Stimulated activated CD8-positive, alpha-beta memory T cell treated with anti-CD3 and anti-CD28 coated beads, Interleukin-2, amount 100 ng/mL, for 1 hour (primary cell): ENCODE measurements at regions not wholly inside any gene's neighbourhood (a gene's known extent, or its start where the extent isn't known, plus 50 kb on each side); places are given as distances from the start of the nearest gene placed in this dataset.

Experiments
- DNase-seq, 2 donors: peaks; one replicate each; pipeline ENCODE4 v3.0.0-alpha.2; 2020; ENCODE audit warnings: low read depth in 2 of 2

- no peak for DNase-seq
Observed at GRCh38 chr4:81883530-81884450, 412.1 kb upstream of the RASGEF1B start.

DNA sequence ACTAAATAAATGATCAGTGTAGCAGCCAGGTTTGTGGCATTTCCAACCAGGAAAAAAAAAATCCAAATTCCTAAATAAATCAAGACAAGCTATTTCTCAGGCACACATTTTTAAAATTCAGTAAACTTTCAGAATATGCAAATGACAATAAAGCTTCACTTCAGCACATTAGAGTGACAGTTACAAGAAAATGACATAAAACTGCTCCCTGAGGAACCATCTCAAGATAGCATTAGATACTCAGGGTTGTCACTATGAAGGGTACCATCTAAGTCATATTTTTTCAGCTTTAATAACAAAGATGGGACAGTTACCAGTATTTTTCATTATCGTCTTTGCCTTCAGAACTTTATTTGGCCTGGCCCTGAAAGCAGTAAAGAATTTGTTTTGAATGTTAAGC lies 411.3 kb upstream of the RASGEF1B start:
- no peak for DNase-seq

- DNase-seq: no peak
Observed at GRCh38 chr4:81881855-81882621, 410.3 kb upstream of the RASGEF1B start.

- DNase-seq: no peak
Observed at GRCh38 chr4:81876106-81876505, 404.4 kb upstream of the RASGEF1B start.

DNA sequence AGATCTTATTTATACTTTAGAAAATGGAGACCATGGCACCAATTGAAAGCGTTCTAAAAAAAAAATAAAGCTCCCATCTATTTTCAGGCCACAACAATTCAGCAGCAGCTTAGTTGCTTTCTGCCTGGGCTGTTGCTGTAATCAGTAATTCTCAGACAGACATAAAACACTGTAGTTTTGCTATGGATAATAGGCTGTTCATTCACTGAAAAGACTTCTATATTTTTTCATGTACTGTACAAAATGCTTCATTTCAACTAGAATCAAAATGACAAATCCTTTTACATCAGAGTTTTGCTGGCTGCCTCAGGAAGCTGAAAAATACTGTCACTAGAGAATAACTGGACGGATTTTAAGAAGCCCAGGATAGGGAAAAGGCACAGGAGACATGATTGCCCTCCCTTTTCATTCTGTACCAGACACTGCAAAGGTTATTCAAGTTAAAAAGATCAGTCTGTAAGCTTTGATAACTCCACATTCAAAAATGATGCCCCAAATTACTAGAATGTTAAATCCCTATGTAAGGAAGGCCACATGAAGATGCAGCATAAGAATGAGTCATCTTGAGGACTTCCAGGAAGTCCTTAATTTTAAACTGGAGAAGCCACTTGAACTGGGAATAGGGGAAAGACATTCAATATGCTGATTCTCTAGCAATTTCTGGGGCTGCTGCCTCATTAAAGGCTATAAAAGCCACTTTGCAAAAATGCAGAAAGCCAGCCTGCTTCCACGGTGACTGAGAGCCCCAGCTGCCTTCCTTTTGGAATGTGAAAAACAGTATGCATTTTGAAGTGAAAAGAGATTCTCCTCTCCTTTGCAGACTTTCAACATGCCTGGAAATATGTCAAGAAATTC lies 403.2 kb upstream of the RASGEF1B start:
- no peak for DNase-seq

DNA sequence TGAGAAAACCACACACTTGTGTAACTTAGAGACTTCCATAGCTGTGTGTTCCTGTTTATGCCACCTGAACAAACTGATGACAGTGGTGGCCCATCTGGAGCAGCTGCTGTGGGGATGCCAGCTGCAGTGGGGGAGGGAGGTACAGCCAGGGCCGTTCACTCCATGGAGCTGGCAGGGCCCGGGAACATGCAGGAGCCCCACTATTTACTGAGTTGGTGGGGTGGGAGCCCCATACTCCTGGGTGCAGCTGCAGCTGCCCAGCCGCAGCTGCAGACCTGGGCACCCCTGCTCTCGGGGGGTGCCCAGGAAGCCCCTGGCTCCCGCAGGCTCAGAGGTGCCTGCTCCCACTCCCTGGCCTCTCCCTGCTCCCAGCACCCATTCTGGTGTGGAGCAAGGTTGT lies 398.6 kb upstream of the RASGEF1B start:
- no peak for DNase-seq

GRCh38 chr4:81860111-81860510 lies 388.4 kb upstream of the RASGEF1B start:
- DNase-seq: no peak

GRCh38 chr4:81854406-81854805 lies 382.7 kb upstream of the RASGEF1B start:
- DNase-seq: no peak

- no peak for DNase-seq
Observed at GRCh38 chr4:81852031-81852715, 380.5 kb upstream of the RASGEF1B start.

DNA sequence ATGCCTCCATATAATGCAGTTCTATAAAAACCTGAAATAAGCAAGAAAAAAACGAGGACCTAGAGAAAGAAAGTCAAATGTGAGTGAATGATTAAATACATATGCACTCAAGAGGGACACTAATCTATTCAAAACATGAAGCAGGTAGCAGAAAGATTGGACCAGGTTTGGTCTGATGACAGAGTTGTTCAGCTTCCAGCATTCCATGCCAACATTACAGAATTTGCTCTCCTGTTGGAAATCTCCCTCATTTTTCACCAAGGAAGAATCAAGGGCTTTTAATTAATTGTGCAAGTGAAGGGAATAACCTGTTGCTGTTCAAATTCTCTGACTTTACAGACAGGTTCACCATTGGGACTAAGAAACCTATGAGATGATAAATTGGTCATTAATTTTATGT lies 379.0 kb upstream of the RASGEF1B start:
- no peak for DNase-seq

GRCh38 chr4:81845761-81846160 lies 374.1 kb upstream of the RASGEF1B start:
- no peak for DNase-seq

- DNase-seq: no peak
Observed at GRCh38 chr4:81845273-81845672, 373.6 kb upstream of the RASGEF1B start.

GRCh38 chr4:81844717-81845116 lies 373.0 kb upstream of the RASGEF1B start:
- DNase-seq: peak; percentile 43 to 49

DNA sequence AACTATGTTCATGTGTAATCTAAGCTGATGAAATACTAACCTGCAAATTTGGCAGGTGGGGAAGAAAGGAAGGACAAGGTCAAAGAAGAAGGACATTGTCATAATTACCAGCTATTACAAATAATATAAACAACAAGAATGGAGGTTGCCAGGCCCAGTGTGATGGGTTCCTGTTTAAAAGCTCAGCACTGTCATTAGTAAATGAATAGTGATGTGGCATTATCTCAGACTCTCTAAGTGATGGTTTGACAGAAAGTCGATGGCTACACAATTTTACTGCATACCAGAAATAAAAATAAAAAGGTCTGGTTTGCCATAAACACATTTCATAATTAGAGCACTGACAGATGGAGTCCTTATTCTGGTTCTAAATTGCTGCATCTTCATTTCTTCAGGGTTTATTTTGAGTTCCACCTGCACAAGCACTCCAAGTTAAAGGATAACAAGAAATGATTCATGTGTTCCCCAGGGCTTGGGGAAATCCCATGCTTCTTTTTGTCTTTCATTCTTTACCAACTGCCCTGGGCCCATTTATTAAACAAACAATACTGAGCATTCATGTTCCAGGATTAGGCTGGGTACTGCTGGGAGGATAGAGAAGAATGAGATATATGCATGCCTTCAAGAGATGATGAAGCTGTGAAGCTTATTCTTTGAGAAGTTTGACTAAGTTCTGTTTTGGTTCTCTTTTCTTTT lies 367.8 kb upstream of the RASGEF1B start:
- DNase-seq: no peak

- DNase-seq: no peak
Observed at GRCh38 chr4:81838586-81838985, 366.9 kb upstream of the RASGEF1B start.

GRCh38 chr4:81836716-81837115 lies 365.0 kb upstream of the RASGEF1B start:
- DNase-seq: no peak

DNA sequence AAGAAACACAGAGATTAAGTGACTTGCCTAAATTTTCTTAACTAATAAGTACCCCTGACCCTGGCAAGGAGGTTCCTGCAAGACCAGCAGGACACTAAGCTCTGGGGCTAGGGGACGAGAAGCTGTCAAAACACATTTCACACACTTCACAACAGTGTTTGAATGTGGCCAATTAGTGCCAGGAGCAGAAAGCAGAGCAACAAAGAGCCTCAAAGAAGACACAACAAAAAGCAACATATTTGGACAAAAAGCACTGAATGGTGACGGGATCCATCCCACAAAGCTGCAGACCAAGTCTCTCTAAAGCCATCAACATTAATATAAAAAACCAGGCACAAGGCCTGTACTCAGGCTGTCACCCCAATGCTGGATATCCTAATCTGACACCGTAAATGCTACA lies 361.9 kb upstream of the RASGEF1B start:
- no peak for DNase-seq

DNA sequence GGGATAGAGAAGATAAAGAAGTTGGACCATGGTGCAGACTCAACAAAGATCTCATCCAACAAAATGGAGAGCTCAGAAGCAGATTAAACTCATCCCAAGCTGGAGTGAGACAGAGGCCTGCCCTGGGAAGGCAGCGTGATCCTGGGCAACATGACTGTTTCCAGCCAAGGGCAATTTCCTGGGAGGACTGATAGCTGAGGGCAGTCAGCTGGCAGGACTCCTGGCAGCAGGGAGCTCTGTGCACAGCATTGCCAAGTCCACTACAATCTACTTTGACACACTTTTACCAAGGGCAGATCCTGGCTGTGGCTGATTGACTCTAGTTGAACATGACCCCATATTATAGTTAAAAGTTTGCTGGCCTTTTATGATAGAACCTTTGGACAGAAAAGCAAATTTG lies 357.3 kb upstream of the RASGEF1B start:
- no peak for DNase-seq

DNA sequence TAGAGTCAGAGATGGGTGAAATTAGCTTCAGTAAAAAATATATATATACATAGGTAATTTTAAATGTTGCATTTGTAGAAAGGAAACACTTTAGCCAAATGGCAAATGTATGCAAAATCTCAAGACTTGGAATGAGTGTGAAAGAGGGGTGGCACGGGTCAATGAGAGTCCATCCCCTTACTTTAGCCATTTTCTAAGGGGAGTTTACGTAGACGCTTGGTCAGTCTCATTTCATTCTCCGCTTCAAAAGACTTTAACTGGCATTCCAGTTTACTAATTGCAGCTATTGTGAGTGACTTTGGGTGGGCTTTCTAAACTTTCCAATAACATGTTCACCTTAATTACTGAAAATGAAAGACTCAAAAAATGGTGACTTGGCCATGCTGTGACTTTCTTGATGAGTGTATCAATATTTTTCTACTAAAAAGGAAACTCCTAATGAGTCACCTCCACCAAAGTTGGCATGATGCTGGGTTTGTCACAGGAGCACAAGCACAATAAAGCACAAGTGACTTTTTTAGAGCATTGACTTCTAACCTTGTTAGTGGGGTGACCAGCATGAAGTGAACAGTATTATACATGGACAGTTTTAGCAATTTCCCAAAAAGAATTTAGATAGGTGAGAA lies 356.0 kb upstream of the RASGEF1B start:
- DNase-seq: no peak

DNA sequence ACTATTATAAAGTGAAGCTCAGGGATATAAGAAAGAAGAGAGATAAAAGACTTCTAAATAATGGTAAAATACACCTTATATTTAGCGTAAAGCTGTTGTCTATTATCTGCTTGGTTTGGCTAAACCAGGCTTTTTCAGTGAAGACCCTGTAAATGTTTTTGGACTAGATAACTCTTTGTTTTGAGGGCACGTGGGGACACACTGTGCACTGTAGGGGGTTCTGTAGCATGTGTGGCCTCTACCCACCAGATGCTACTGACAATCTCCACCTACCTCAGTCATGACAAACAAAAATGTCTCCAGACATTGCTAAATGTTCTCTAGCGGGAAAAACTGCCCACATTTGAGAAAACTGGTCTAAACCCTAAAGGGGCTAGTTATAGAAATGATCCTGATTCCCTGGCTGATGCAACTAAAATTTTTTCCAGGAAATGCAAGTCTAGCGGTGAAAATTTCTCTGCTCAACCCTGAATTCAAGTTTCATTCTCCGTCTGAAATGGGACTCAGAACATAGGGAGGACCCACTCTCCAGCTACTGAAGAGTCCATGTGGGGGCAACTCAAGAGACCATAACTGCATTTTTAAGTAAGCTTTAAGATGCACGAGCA lies 355.2 kb upstream of the RASGEF1B start:
- DNase-seq: no peak
